ENCODE measurements at regions not wholly inside any gene's neighbourhood (a gene's known extent, or its start where the extent isn't known, plus 50 kb on each side); places are given as distances from the start of the nearest gene placed in this dataset.

- Histone ChIP-seq H4K8ac (replicated peaks; ENCODE audit: insufficient read length, low read depth, low read length) (no peak overlapping the region), H3K14ac (ENCODE audit: insufficient read depth, low read length) (no peak overlapping the region), H3K9me3 (ENCODE audit: control insufficient read depth, low read depth, low read length) (no peaks in the 10 kb centered on the region), H3K79me1 (ENCODE audit: insufficient read depth, low read depth, low read length, poor library complexity, severe bottlenecking) (no peaks in the 10 kb centered on the region), H3T11ph (ENCODE audit: low read length) (no peak overlapping the region), H2AFZ (ENCODE audit: low read length) (no peak overlapping the region), H3K56ac (ENCODE audit: insufficient read length, low read depth, low read length) (no peak overlapping the region), H3K23me2 (ENCODE audit: insufficient read length, low read depth, low read length, poor library complexity, severe bottlenecking) (no peaks in the 10 kb centered on the region), H3K23ac (ENCODE audit: insufficient read length, low read depth, low read length) (no peak overlapping the region), H3K79me2 (ENCODE audit: insufficient read depth, low read length) (no peaks in the 10 kb centered on the region), H2BK12ac (ENCODE audit: insufficient read length, low read depth, low read length) (no peak overlapping the region), H2BK15ac (ENCODE audit: low read depth, low read length) (no peak overlapping the region), H3K18ac (ENCODE audit: insufficient read length, low read depth, low read length) (no peak overlapping the region), H4K5ac (ENCODE audit: insufficient read length, low read depth, low read length) (no peak overlapping the region), H3K27me3 (ENCODE audit: insufficient read depth, low read length) (no peaks in the 10 kb centered on the region), H2BK120ac (ENCODE audit: low read depth, low read length, poor library complexity, severe bottlenecking) (no peak overlapping the region), H3K9ac (ENCODE audit: extremely low read depth, insufficient read length, low read length) (no peak overlapping the region), H3K4me2 (ENCODE audit: insufficient read depth, insufficient read length, low read length) (no peak overlapping the region), H2AK5ac (ENCODE audit: insufficient read length, low read length) (no peak overlapping the region), H4K20me1 (ENCODE audit: control insufficient read depth, insufficient read depth, insufficient read length) (no peaks in the 10 kb centered on the region), H2BK5ac (ENCODE audit: insufficient read length, low read length) (no peak overlapping the region), H3K4ac (ENCODE audit: low read depth, low read length) (no peak overlapping the region), H2BK20ac (ENCODE audit: low read depth, low read length, poor library complexity, severe bottlenecking) (no peak overlapping the region), H3K27ac (ENCODE audit: insufficient read length, low read depth, low read length) (no peak overlapping the region), H3K4me1 (ENCODE audit: insufficient read depth, low read length) (no peaks in the 10 kb centered on the region; the same call in 1 of the 2 replicates), H4K91ac (ENCODE audit: insufficient read length, low read depth, low read length) (no peak overlapping the region)
- no peak overlapping the region for H3K27ac Mint-ChIP-seq
- peaks cover 22 to 24% of the 10 kb centered on the region in 2 experiments for H3K4me1 Mint-ChIP-seq
- H3K4me3 Mint-ChIP-seq: no peak overlapping the region
- no CpG with 5 or more reads among the region's 2 CpGs for WGBS (ENCODE audit: extremely low coverage, insufficient read length, low lambda C conversion rate)
- peaks cover 5 to 18% (median 16%) of the 10 kb centered on the region in 3 experiments; a peak in 6 of 7 replicates for H3K36me3 Mint-ChIP-seq (ENCODE audit: insufficient read depth in 1 of 3, low read depth in 3 of 3)
- H3K9me3 Mint-ChIP-seq: peaks cover 57% of the 10 kb centered on the region in 2 experiments
- no peak for DNase-seq
- H3K27me3 Mint-ChIP-seq (ENCODE audit: low read depth): no peaks in the 10 kb centered on the region
- no peak for TF ChIP-seq CTCF (conservative IDR thresholded peaks at IDR 0.05)
Measured at GRCh38 chrX:13387666-13388494, 68.0 kb upstream of the ATXN3L start.

Data from H9 (cell line).